Amniotic stem cell (primary cell): ENCODE measurements at regions not wholly inside any gene's neighbourhood (a gene's known extent, or its start where the extent isn't known, plus 50 kb on each side); places are given as distances from the start of the nearest gene placed in this dataset.
"Not testable (repeated sequence)": the region's sequence is repeated elsewhere in the genome, so short reads cannot be mapped to it uniquely, and the experiment has no call there.

ENCODE experiments used
- DNase-seq: peaks from one replicate; lab custom pipeline; 2025; lab: John Stamatoyannopoulos, UW

- DNase-seq: no peak
These were observed 614.7 kb downstream of the CSNK1G3 start for GRCh38 chr5:124126504-124127217.

GRCh38 chr5:124124711-124125229 is 612.8 kb downstream of the CSNK1G3 start:
- no peak for DNase-seq

GRCh38 chr5:124121198-124121597 is 609.2 kb downstream of the CSNK1G3 start:
- DNase-seq: no peak

- DNase-seq: no peak
These were observed 602.9 kb downstream of the CSNK1G3 start for GRCh38 chr5:124114911-124115310.

- no peak for DNase-seq
These were observed 599.9 kb downstream of the CSNK1G3 start for GRCh38 chr5:124111886-124112285.

- no peak for DNase-seq
These were observed 599.0 kb downstream of the CSNK1G3 start for GRCh38 chr5:124110942-124111341.

GRCh38 chr5:124105326-124105725 is 593.3 kb downstream of the CSNK1G3 start:
- no peak for DNase-seq

- DNase-seq: no peak
These were observed 592.8 kb downstream of the CSNK1G3 start for GRCh38 chr5:124104821-124105220.

- DNase-seq: no peak
These were observed 592.4 kb downstream of the CSNK1G3 start for GRCh38 chr5:124104344-124104743.

- no peak for DNase-seq
These were observed 591.7 kb downstream of the CSNK1G3 start for GRCh38 chr5:124103671-124104070.

GRCh38 chr5:124103056-124103455 is 591.1 kb downstream of the CSNK1G3 start:
- not testable (repeated sequence) for DNase-seq

- no peak for DNase-seq
These were observed 590.5 kb downstream of the CSNK1G3 start for GRCh38 chr5:124102486-124102885.

GRCh38 chr5:124093658-124094057 is 581.7 kb downstream of the CSNK1G3 start:
- no peak for DNase-seq

GRCh38 chr5:124090115-124090514 is 578.1 kb downstream of the CSNK1G3 start:
- no peak for DNase-seq

GRCh38 chr5:124089578-124089977 is 577.6 kb downstream of the CSNK1G3 start:
- no peak for DNase-seq

- no peak for DNase-seq
These were observed 576.5 kb downstream of the CSNK1G3 start for GRCh38 chr5:124088289-124089032.

GRCh38 chr5:124087752-124088151 is 575.8 kb downstream of the CSNK1G3 start:
- no peak for DNase-seq

- no peak for DNase-seq
These were observed 568.3 kb downstream of the CSNK1G3 start for GRCh38 chr5:124080256-124080655.

- no peak for DNase-seq
These were observed 567.1 kb downstream of the CSNK1G3 start for GRCh38 chr5:124079062-124079461.

- DNase-seq: no peak
These were observed 562.5 kb downstream of the CSNK1G3 start for GRCh38 chr5:124074500-124074899.

GRCh38 chr5:124072570-124072969 is 560.6 kb downstream of the CSNK1G3 start:
- DNase-seq: no peak

- no peak for DNase-seq
These were observed 559.1 kb downstream of the CSNK1G3 start for GRCh38 chr5:124071039-124071438.

GRCh38 chr5:124065508-124065907 is 553.5 kb downstream of the CSNK1G3 start:
- no peak for DNase-seq
